Loucy (cell line): ENCODE measurements at regions not wholly inside any gene's neighbourhood (a gene's known extent, or its start where the extent isn't known, plus 50 kb on each side); places are given as distances from the start of the nearest gene placed in this dataset.
"Not testable (repeated sequence)": the region's sequence is repeated elsewhere in the genome, so short reads cannot be mapped to it uniquely, and the experiment has no call there.

ENCODE experiments used
- EZH2phosphoT487 ChIP-seq: fragments of 200-600 bp; IDR thresholded peaks from 2 replicates; pipeline ENCODE4 v1.6.1; 2018; ENCODE audit warnings: antibody characterized with exemption, mild to moderate bottlenecking, moderate library complexity, borderline replicate concordance
- TF ChIP-seq, protein P1 (sequence below): fragments of 200-600 bp; sonication (generic); conservative IDR thresholded peaks from 2 replicates; pipeline ENCODE4 v1.5.1; 2014; ENCODE audit warnings: mild to moderate bottlenecking, antibody characterized with exemption, low read length

DNA sequence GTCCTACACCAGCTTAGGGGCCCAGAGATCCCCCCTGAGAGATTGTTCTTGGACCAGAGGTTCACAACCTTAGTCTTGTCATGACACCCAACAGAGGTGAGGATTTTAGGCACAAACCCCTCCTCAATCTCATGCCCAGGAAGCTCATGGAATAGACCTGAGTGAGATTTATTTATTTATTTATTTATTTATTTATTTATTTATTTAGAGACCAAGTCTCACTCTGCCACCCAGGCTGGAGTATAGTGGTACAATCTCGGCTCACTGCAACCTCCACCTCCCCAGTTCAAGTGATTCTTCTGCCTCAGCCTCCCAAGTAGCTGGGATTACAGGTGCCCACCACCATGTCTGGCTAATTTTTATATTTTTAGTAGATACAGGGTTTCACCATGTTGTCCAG is 71.4 kb upstream of the TSC22D1 start:
- TF ChIP-seq, protein P1, sequence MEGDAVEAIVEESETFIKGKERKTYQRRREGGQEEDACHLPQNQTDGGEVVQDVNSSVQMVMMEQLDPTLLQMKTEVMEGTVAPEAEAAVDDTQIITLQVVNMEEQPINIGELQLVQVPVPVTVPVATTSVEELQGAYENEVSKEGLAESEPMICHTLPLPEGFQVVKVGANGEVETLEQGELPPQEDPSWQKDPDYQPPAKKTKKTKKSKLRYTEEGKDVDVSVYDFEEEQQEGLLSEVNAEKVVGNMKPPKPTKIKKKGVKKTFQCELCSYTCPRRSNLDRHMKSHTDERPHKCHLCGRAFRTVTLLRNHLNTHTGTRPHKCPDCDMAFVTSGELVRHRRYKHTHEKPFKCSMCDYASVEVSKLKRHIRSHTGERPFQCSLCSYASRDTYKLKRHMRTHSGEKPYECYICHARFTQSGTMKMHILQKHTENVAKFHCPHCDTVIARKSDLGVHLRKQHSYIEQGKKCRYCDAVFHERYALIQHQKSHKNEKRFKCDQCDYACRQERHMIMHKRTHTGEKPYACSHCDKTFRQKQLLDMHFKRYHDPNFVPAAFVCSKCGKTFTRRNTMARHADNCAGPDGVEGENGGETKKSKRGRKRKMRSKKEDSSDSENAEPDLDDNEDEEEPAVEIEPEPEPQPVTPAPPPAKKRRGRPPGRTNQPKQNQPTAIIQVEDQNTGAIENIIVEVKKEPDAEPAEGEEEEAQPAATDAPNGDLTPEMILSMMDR = not testable (repeated sequence)
- not testable (repeated sequence) for TF ChIP-seq EZH2phosphoT487
